Kidney capillary endothelial cell (primary cell): ENCODE measurements at regions not wholly inside any gene's neighbourhood (a gene's known extent, or its start where the extent isn't known, plus 50 kb on each side); places are given as distances from the start of the nearest gene placed in this dataset.
A peak's percentile ranks its signal among the peaks of the same experiment; 100 is the strongest.

Experiments
- DNase-seq: peaks from one replicate; pipeline ENCODE4 v3.0.0-alpha.2; 2018; ENCODE audit warnings: low spot score

- no peak for DNase-seq
Observed at GRCh38 chr15:31510057-31510456, 183.4 kb downstream of the KLF13 start.

GRCh38 chr15:31511707-31512310, 185.2 kb downstream of the KLF13 start:
- no peak for DNase-seq

- no peak for DNase-seq
Observed at GRCh38 chr15:31513178-31513577, 186.5 kb downstream of the KLF13 start.

- no peak for DNase-seq
Observed at GRCh38 chr15:31516440-31516839, 189.8 kb downstream of the KLF13 start.

GRCh38 chr15:31516874-31517273, 190.2 kb downstream of the KLF13 start:
- DNase-seq, result no peak

GRCh38 chr15:31517711-31518110, 191.1 kb downstream of the KLF13 start:
- DNase-seq, result no peak

- no peak for DNase-seq
Observed at GRCh38 chr15:31522028-31522427, 195.4 kb downstream of the KLF13 start.

- DNase-seq, result no peak
Observed at GRCh38 chr15:31523027-31523654, 196.5 kb downstream of the KLF13 start.

GRCh38 chr15:31523655-31524049, 197.0 kb downstream of the KLF13 start:
- no peak for DNase-seq

GRCh38 chr15:31525185-31525695, 198.6 kb downstream of the KLF13 start:
- no peak for DNase-seq

- no peak for DNase-seq
Observed at GRCh38 chr15:31525988-31526665, 199.5 kb downstream of the KLF13 start.

GRCh38 chr15:31526916-31527690, 200.5 kb downstream of the KLF13 start:
- peak; percentile 50 for DNase-seq

- DNase-seq, result no peak
Observed at GRCh38 chr15:31528846-31529245, 202.2 kb downstream of the KLF13 start.

GRCh38 chr15:31537770-31538592, 211.3 kb downstream of the KLF13 start:
- DNase-seq, result no peak

GRCh38 chr15:31540633-31541032, 214.0 kb downstream of the KLF13 start:
- no peak for DNase-seq

- DNase-seq, result no peak
Observed at GRCh38 chr15:31544361-31544760, 217.7 kb downstream of the KLF13 start.

GRCh38 chr15:31545257-31545656, 218.6 kb downstream of the KLF13 start:
- no peak for DNase-seq

- no peak for DNase-seq
Observed at GRCh38 chr15:31550211-31550977, 223.8 kb downstream of the KLF13 start.

- DNase-seq, result no peak
Observed at GRCh38 chr15:31551323-31551722, 224.7 kb downstream of the KLF13 start.

- DNase-seq, result no peak
Observed at GRCh38 chr15:31552482-31553099, 226.0 kb downstream of the KLF13 start.
